HG02938 (cell line): ENCODE measurements at regions not wholly inside any gene's neighbourhood (a gene's known extent, or its start where the extent isn't known, plus 50 kb on each side); places are given as distances from the start of the nearest gene placed in this dataset.

Source experiments
- ATAC-seq: cut with Tn5 transposase; IDR thresholded peaks from one replicate; pipeline ENCODE4 v1.9.1; 2021; ENCODE audit warnings: mild to moderate bottlenecking, moderate library complexity; ENCODE audit not compliant: unreplicated experiment

DNA sequence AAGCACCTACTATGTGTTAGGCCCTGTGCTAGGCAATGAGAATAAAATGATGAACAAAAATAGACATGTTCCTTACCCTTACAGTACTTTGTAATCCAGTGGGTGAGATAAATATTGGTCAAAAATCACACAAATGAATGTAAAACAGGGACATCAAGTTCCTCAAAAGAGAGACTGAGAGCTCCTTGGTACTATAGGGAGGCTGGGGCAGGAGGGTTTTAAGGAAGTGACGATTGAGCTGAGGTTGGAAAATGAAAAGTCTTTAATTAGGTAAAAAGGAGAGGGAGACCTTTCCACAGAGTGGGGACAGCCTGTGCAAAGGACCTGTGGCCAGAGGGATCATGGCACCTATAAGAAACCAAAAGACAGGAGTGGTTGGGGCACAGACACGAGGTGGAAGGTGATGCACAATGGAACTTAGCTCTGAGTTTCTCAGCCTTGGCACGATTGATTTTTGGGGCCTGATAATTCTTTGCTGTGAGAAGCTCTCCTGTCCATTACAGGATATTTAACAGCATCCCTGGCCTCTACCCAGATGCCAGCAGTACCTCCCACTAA lies 140.3 kb downstream of the CEP57L1 start:
- ATAC-seq, result no peak

GRCh38 chr6:109230453-109230852 lies 135.1 kb downstream of the CEP57L1 start:
- no peak for ATAC-seq

GRCh38 chr6:109229536-109229935 lies 134.2 kb downstream of the CEP57L1 start:
- no peak for ATAC-seq

DNA sequence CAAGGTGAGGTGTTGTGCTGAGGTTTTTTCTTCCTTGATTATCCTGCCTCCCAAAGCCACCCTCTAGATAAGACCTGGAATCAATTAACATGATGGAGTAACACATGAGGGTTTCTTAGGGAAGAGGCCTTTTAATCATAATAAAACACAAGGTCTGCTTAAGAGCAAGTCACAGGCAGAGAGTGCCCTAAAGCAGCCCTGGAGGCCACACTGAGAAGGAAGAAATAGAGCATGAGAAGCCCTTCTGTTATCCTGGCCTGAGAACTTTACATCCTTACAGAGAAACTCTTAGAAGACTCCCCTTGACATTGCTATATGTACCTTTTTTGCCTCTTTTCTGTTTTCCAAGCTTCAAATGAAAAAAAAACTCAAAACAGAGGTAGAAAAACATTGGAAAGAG lies 132.3 kb downstream of the CEP57L1 start:
- no peak for ATAC-seq

DNA sequence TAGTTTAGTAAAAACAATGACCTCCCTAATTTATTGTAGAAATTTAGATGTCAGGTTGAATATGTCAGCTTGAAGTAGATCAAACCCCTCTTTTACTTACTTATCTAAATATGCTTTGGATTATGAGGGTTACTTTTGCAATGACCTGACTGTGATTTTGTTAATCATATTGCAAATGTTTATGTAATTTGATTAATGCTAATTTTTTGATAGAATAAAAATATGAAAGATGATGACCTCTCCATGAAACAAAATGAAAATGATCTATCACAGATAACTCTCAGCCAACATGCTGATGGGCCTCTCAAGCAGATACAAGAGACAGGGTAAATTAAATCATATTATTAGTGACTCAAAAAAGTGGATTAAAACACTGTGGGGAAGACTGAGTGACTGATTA lies 131.0 kb downstream of the CEP57L1 start:
- ATAC-seq, result no peak

GRCh38 chr6:109225946-109226345 lies 130.6 kb downstream of the CEP57L1 start:
- no peak for ATAC-seq

- ATAC-seq, result no peak
Measured at GRCh38 chr6:109224994-109225393, 129.7 kb downstream of the CEP57L1 start.

- ATAC-seq, result no peak
Measured at GRCh38 chr6:109224107-109224875, 129.0 kb downstream of the CEP57L1 start.

- ATAC-seq, result no peak
Measured at GRCh38 chr6:109222848-109223247, 127.5 kb downstream of the CEP57L1 start.

DNA sequence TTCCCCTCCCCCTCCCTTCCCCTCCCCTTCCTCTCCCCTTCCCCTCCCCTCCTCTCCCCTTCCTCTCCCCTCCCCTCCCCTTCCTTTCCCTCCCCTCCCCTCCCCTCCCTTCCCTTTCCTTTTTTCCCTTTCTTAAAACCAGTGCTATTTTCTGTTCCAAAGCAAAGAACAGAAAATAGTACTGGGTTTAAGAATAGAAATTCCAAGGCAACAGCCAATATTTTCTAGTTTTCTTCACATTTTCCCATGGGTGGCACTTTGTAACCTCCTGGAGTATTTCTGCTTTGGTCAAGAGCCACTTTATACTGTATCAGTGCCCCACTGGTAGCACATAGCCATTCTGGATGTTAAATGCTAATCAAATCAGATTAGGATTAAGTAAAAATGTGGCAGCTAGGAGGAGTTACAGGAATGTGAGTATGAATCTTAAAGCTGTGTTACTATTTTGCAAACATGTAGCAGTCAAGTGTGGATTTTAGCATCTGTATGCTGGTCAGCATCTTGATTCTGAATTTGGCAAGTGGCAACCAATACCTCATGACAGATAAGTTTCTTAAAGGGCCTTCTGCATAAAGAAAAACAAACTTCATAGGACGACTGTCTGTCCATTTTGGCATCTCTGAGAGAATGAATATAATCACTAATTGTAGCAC lies 126.4 kb downstream of the CEP57L1 start:
- ATAC-seq, result no peak
